Hepatic stellate cell (primary cell): ENCODE measurements at regions not wholly inside any gene's neighbourhood (a gene's known extent, or its start where the extent isn't known, plus 50 kb on each side); places are given as distances from the start of the nearest gene placed in this dataset.

Experiments used
- DNase-seq: peaks from one replicate; pipeline ENCODE4 v3.0.0; 2011; ENCODE audit warnings: low spot score

DNA sequence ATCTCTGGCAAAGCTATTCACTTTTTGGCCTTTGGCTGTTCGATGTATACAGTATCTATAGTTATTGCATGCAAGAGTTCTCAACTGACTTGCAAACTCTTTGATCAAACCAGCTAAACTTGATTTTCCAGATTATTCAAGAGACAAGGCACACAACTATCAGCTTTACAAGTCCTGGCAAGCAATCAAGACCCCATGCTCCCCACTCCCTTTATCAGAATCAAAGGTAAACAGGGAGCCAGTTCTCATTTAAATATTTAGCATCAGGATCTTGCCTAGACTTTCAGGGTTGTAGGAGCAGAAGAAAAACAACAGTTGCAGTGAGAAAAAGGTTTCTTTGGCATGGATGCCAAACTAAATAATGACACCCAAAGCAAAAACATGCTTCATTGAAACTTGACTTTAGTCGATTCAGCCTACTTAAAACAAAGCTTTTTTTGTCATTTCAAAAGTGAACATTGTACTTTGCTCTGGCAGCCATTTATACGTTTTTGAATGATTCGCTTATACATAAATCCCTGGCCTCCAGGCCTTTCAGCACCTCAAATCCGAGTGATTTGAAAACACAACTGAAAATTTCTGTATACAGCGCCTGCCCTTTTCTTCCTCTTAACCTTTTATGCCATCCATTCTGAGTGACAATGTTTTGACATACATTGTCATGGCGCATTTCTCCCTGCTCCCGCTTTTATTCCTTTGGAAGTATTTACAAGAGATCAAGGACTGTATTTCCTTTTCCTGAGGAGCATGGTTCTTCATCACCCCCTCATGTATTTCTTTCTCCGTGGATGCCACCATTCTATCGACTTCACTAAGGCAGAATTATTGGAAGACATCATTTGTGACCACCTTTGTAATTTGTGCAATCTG, 340.8 kb downstream of the KLF5 start:
- no peak for DNase-seq

DNA sequence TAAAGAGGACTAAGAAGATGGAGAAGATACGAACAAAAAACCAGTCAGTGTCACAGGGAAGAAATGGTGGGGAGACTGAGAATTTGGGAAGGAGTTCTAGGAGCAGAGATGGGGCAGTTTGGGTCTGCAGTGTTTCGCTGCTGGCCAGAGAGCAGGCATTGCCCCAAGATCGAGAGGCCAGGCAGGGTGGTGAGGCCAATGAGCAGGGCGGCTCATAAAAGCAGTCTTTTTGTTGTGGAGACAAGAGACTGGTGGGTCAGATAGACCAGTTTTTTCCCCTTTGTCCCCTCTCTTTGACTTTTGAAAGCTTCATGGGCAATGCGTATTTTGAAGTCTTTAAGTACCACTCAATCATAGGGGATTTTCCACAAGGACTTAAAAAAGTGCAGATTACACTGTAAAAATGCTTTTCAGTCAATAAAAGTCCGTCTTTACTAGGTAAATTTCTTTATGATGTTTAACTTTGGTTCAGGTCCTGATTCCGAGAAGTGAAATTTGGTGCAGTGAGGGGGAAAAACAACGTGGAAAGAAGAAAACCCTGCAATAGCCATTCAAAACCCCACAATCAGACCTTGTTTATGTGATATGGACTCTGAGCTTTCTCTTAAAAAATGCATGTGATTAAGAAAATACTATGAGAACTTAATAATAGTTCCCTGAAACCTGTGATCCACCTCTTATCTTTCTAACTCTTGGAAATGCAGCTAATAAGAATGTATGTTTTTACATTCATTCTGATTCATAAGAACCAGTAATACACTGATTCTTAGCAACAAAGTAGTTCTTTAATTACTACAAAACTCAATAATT, 338.9 kb downstream of the KLF5 start:
- DNase-seq: no peak

DNA sequence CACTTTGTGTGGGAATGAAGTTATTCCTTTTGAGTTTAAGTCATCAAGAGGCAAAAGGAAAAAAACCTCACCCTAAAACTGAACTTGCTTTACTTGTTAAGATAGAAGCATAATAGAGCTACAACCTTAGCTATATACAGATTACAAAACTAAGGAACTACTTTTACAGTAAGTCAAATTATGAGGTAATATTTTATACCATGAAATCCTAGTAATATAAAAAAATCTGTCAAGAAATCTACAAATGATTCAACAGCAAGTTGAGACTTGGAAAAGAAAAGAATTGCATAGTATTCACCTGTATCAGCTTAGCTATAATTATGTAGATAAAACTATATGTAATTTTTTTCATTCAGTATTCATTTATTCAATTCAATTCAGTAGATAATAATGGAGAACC, 335.3 kb downstream of the KLF5 start:
- DNase-seq: no peak

DNA sequence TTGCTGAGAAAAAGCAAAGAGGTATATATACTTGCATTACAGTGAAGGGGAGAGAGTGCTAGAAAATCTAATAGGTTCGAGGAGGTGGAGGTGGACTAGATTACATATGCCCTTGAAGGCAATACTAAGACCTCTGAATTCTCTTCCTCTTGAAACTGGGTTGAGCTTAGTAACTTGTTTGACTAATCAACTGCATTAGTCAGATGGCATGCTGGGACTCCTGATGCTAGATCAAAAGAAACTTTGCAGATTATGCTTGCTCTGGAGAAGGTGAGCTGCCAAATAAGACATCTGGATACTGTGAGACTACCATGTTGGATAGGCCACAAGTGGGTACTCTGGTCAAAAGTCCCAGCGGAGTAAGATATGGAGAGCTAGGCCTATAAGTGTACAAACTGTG, 331.3 kb downstream of the KLF5 start:
- DNase-seq: no peak

DNA sequence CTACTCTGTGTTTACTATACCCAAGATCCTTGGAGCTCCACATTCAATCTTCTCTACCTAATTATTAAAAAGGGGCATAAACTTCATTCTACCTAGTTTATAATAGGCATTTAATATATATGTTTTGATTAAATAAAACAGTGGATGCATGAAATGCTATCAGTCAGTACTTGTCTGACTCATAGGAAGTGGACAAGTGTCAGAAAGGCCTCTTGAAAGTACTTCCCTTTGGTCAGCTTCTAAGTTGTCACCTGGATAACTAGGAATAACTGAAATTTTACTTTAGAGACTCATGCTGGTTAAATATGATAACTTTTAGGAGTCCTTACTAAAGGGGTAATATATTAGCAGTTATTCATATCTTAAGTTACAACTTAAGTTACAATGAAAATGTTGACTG, 329.8 kb downstream of the KLF5 start:
- DNase-seq: no peak

DNA sequence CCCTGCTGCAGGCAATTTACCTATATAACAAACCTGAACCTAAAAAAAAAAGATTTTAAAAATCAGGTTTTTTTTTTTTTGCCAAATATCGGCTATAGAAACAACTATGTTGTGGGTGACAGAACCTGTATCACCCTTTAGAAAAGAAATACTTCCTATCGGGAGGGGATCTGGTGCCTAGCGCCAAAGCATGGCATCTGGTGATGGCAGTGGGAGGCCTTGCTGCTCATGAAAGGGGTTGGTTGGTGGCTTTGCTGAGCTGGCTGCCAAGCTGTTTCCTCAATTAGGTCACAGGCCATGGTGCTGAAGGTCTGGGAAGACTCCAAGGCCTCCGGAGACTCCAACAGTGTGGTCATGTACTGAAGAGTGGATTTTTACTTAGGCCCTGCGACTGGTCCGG, 328.5 kb downstream of the KLF5 start:
- DNase-seq: no peak

DNA sequence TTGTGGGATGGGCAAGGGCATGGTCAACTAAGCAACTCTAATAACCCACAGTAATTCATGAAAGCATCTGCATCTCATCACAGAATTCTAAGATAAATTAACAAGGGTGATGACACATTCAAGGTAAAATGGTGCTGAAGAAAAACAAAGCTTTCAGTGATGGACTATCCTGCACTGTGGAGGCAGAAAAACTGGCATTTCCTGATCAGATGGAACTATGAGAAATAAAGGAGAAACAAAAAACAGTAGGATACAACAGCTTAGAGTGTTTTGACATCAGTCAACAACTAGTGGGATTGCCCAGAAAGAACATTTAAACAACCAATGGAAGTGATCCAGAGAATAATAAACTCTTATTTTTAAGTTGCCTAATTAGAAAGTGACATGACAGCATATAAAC, 327.0 kb downstream of the KLF5 start:
- no peak for DNase-seq

DNA sequence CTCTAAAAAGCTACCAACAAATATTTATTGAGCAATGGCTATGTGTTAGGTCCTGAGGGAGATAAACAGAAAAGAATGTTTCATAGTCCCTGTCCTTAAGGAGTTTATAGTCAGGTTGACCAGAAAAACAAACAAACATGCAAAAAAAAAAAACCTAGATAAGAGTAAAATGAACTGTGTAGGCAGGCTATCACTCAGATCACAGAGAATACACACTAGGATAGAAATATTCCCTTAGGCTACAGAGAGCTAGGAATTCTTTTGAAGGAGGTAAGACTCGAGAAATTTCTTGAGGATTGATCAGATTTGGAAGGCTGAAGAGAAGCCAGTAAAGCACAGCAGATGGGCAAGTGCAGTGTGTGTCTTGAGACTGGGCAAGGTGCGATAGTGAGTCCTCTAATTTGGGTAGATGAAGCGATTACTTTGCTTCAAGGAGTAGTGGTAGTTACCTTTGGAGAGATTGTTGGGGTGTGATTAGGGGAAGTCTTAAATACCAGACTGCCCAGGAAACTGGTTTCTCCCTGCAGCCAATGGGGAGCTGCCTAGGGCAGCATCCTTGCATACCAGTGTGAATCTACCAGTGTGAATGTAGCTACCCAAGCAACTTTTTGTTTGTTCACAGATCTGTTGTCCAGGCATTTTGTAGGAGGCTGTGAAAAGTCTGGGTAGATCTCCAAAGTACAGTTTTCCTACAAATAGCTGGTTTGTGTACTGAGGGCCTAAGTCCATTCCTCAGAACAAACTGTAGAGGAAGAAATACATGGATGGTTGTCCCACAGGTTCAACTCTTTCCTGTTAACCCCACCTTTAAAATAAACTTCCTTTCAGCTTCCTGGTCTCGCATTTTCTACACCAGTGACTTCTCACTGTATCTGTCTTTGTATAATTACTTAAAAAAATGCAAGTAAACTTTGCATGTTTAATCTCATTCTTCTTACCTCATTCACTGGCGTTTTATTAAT, 314.1 kb downstream of the KLF5 start:
- no peak for DNase-seq

DNA sequence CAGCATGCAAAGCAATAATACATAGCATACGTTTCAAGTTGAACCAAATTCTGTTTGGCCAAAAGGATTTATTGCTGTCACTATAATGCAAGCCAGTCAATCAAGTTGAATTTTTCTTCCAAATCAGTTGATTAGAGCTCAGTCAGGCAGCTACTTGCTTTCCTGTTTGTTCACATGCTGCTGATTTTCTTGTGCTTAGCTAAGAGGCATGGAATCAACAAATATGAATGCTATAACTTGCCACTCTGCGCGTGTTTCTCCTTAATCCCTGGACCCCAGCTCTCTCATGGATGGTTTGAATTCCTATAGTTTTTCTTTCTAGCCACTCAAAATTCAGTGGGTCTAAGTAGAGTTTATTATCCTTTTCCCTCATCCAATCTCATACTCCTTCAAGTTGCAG, 311.3 kb downstream of the KLF5 start:
- no peak for DNase-seq

DNA sequence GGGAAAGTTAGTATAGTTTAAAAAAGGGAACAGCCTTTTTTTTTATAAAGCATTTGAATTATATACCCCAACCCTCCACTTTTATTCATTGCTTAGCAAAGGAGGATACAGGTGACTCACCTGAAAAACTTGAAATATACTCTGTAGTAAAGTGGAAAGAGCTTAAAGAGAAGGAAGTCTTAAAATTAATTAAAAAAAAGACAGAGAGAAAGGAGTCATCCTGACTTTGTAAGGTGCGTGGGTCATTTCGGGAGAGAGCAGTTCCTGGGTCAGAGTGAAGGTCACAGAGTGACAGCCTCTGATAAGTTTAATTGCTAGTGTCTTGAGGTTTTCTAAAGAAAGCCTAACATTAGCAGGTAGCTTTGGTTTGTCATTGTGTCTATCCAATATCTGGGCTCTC, 310.3 kb downstream of the KLF5 start:
- no peak for DNase-seq

DNA sequence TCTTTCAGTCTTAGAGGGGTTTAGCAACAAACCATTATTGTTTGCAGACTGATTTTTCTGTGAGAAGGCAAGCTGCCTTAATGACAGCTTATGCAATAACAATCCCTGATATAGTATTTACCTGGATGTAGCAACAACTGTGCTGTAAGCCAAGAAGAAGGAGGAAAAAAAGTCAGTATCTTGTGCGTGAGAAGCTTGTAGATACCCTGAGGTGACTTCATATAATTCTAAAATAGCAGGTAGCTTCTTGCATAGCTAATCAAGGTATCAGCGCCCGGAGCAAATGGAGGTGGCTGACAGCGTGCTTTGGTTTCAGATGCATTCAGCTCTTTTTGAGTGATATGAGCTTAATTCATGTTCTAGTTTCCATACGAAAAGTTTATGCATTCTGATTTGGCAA, 309.8 kb downstream of the KLF5 start:
- no peak for DNase-seq

DNA sequence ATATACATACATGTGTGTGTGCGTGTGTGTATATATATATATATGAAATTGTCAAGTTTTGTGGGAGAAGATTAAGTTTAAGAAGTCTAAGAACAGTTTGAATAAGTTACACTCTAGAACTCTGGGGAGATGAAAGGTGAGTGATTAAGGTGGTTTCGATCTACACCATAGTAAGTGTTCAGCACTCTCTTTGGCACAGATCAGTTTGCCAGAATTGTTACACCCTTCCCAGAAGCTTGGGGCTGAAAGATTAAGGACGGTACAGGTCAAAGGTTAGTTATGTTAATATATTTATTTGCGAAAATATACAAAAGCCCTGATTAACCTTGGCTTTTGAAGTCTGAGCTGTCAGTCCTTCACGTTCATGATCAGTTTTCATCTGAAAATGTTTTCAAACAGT, 309.1 kb downstream of the KLF5 start:
- DNase-seq: no peak

DNA sequence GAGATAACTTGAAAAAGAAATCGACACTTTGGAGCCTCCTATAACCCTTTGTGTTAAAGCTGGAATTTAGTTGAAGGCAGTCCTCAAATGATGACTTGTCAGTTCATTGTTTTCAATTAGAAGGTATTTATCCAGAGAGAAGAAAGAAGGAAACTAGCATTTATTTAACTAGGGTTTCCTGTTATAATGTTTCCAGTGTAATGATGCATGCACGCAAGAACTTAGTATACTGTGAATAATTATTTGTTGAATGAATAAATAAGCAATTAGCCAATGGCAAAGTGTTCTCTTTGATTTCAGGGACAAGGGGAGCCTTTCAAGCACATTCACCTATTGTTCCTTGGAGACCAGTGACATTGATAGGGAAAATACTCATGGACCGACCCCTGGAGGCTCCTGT, 307.4 kb downstream of the KLF5 start:
- no peak for DNase-seq

DNA sequence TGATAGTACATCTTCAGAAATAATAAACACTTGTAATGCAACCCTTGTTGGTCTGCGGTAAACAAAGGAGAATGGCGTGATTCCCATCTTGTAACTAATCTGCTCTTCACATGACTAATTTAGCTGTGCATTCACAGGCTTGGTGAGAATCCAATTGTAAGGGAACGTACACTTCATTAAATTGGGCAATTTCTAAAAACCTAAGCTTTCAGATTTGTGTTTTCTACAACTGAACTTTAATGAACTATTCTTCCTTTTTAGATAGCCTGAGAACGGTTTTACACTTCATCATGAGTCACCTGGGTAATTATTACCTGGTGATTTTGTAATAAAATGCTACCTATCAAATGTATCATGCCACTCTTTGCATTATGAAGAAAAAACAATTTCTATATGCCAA, 306.9 kb downstream of the KLF5 start:
- DNase-seq: no peak

DNA sequence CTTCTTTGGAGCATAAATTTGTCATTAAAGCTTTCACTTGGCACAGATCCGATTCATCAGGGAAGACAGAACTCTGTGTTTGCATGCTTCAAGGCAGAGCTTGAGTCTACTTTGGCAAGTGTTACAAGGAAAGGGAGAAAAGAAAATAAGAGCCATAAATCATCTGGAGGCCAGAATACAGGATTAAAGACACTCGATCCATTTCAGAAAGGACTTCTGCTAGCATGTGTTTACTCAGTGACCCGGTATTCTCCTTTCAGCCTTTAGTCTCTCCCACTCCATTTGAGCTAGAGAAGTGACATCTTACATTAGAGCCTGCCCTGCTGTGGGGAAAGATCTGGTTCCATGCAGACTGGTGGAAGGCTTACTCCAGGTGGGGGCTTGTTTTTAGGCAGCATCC, 306.4 kb downstream of the KLF5 start:
- DNase-seq: no peak

DNA sequence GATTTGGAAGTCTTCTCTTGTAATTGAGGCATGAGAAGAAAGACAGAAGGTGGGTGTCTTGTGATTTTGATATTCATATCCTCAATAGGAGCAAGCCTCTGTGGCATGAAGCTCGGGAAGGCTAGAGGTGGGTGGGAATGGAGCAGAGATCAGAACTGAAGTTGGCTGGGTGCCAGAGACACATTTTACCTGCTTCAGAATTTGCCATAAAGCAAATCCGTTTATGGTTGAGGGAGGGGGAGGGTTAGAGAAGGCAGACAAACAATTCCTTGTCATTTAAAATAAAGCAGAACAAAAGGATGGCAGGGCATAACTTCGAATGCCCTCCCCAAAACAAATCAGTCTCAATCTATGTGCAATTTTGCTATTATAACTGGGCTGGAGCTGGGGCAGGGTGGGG, 305.9 kb downstream of the KLF5 start:
- no peak for DNase-seq

DNA sequence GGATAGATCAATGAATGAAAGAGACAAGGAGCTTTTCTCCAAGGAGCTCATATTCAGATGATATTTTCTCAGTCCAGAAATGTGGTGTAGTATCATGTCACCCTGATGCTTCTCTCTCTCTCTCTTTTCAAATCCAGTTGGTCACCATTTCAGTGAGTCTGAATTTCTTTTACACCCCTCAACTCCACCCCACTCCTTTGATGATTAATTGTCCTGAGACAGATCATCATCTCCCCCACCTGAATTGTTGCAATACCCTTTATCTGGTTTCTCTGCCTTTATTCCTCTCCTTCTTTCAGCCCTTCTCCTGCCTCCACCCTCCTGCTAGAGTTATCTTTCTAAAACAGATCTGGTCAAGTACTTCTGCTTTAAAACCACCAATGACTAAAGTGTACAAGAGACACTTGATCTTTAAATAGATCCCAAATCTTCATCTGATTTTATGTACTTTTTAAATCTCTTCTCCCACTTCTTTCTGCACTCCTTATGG, 299.8 kb downstream of the KLF5 start:
- no peak for DNase-seq

DNA sequence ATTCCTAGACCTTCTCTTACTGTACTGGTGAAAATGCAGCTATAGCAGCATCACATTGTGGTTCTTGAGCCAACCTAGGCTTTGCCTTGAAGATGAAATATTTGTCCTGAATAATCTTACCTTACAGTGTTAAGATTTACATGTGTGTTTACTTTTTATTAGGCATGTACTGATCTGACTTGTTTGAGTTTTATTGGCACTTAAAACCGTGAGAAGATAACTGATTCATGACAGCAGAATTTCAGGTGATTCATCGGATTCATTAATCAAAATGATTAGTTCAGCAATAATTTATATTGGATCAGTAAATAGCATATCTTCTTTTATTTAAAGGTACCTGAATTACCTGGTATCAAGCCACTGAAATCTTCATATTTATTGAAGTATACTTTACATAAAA, 296.3 kb downstream of the KLF5 start:
- DNase-seq: no peak

DNA sequence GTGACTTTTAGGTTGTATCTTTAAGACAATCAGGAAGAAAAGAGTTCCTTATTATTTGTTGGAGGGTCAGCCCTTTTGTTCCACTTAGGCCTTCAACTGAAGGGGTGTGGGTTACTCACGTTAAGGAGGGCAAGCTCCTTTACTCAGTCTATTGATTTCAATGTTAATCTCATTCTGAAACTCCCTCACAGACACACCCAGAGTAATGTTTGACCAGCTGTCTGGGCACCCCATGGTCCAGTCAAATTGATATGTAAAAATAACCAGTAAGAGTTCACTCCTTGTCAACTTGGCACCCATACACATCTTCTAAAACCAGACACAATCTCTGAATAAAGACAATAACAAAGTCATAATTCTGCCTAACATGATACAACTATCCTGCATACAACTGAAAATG, 292.9 kb downstream of the KLF5 start:
- no peak for DNase-seq

DNA sequence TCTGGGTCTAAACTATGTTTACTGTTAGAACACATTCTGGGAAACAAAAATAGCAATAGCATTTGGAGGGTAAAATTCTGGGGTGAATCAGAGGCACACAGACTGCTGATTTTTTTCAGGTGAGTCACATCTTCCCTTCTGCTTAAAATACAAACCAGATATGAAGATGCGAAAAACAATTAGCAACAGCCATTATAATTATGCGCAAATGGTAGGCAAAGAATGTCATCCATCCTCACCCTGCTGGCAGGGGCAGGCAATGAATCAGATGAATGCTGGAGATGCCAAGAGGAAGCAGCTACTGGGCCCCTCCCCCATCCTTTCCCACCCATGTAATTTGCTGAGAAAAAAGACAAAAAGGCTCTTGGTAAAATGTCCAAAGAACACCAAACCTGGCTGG, 282.9 kb downstream of the KLF5 start:
- DNase-seq: no peak

DNA sequence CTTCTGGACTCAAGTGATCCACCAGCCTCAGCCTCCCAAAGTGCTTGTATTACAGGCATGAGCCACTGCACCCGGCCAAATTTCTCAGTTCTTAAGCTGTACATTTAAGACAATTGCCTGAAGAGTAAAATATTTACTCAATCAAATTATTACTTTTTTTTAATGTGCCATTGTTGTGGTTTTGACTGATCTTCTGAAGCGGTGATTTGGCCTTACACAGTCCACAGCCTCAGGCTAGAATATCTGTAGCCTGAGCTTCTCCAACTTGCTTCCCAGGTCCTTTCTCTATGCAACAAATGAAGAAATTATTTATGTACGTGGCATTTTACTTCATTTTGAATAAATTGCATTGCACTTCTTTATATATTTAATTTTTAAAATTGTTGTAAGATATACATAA, 281.3 kb downstream of the KLF5 start:
- DNase-seq: no peak

DNA sequence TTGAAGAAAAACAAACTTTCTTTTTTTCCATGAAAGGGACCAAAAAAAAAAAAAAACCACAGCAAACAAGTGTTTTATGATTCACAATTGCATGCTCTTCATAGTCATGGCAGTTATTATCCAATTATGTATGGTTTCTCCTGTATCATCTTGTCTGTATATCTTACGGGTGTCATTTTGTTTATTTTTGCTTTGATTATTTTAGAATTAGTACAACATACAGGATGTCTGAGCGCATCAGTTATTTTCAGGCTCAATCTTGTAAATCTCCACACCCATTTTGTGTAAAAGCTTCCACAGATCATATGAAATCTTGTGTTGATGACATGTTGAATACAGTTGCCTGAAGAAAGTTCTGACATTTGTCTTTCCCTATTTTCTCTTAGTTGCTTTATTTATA, 280.3 kb downstream of the KLF5 start:
- DNase-seq: no peak
